ENCODE measurements at regions not wholly inside any gene's neighbourhood (a gene's known extent, or its start where the extent isn't known, plus 50 kb on each side); places are given as distances from the start of the nearest gene placed in this dataset.

DNA sequence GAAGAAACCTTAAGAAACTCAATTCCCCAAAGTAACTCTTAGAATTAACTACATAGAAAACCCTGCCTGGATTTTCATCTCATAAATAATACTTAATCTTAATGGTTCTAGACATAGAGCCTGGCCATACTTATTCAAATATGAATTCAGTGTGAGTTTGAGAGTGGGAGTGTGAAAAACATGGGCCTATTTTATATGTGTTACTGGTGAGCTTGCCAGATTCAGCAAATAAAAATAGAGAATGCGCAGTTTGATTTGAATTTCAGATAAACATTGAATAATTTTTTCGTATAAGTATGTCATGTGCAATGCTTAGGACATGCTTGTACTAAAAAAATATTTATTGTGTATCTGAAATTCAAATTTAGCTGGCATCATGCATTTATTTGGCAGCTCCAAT is 473.9 kb upstream of the FZD8 start:
- Histone ChIP-seq H3K27me3 (replicated peaks; ENCODE audit: insufficient read depth, low read depth, low read length, poor library complexity) (no peaks in the 10 kb centered on the region), H3K36me3 (ENCODE audit: insufficient read depth, low read length, poor library complexity, severe bottlenecking) (no peaks in the 10 kb centered on the region), H3K4me1 (ENCODE audit: insufficient read depth, low read length, poor library complexity, severe bottlenecking) (no peaks in the 10 kb centered on the region), H3K27ac (ENCODE audit: low read depth, low read length, poor library complexity, severe bottlenecking) (no peak overlapping the region), H3K9me3 (ENCODE audit: low read depth, low read length, poor library complexity, severe bottlenecking) (no peaks in the 10 kb centered on the region), H3K4me3 (ENCODE audit: low read depth, low read length, poor library complexity, severe bottlenecking) (no peak overlapping the region)
- CTCF ChIA-PET = no interaction called here
- no peak for DNase-seq (ENCODE audit: low spot score)
- no peak for TF ChIP-seq CTCF (conservative IDR thresholded peaks at IDR 0.05; ENCODE audit: low read depth, low read length)
- TF ChIP-seq EZH2 (IDR thresholded peaks at IDR 0.05; ENCODE audit: borderline replicate concordance, low read depth, low read length, poor library complexity, severe bottlenecking) = no peak
- POLR2A ChIA-PET (ENCODE audit: low non-redundant PET) = no interaction called here
- no TSS peak for BruUV-seq (replicated peaks)
- intact Hi-C loops (cut with micrococcal nuclease; ENCODE audit: unreplicated experiment) = no loop called here

DNA sequence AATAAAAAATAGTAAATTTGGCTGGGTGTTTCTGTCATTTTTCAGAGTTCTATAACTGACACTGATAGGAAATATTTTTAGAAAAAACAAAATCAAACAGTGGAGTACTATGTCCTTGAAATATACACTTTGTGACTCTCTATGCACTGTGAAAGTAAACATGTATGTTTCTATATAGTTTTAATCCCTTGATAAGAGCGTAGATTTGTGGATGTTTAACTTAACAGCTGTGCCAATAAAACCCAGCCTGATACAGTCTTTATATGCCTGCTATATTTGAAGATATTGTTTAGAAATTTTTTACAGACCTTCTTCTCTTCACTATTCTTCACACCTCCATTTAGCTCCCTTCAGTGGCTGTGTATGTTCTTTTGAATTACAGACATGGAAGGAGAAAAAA is 473.3 kb upstream of the FZD8 start:
- Histone ChIP-seq H3K27me3 (replicated peaks; ENCODE audit: insufficient read depth, low read depth, low read length, poor library complexity) (no peaks in the 10 kb centered on the region), H3K4me1 (ENCODE audit: insufficient read depth, low read length, poor library complexity, severe bottlenecking) (no peaks in the 10 kb centered on the region), H3K9me3 (ENCODE audit: low read depth, low read length, poor library complexity, severe bottlenecking) (no peaks in the 10 kb centered on the region), H3K4me3 (ENCODE audit: low read depth, low read length, poor library complexity, severe bottlenecking) (no peak overlapping the region), H3K36me3 (ENCODE audit: insufficient read depth, low read length, poor library complexity, severe bottlenecking) (no peaks in the 10 kb centered on the region), H3K27ac (ENCODE audit: low read depth, low read length, poor library complexity, severe bottlenecking) (no peak overlapping the region)
- no peak for DNase-seq (ENCODE audit: low spot score)
- TF ChIP-seq EZH2 (IDR thresholded peaks at IDR 0.05; ENCODE audit: borderline replicate concordance, low read depth, low read length, poor library complexity, severe bottlenecking) (no peak), CTCF (conservative IDR thresholded peaks at IDR 0.05; ENCODE audit: low read depth, low read length) (no peak)
- no TSS peak for BruUV-seq (replicated peaks)
- intact Hi-C loops (cut with micrococcal nuclease; ENCODE audit: unreplicated experiment) = no loop called here
- ChIA-PET CTCF (no interaction called here), POLR2A (ENCODE audit: low non-redundant PET) (no interaction called here)

GRCh38 chr10:36114913-36115312 is 472.8 kb upstream of the FZD8 start:
- Histone ChIP-seq H3K4me3 (ENCODE audit: low read depth, low read length, poor library complexity, severe bottlenecking) (no peak overlapping the region), H3K36me3 (ENCODE audit: insufficient read depth, low read length, poor library complexity, severe bottlenecking) (no peaks in the 10 kb centered on the region), H3K4me1 (ENCODE audit: insufficient read depth, low read length, poor library complexity, severe bottlenecking) (no peaks in the 10 kb centered on the region), H3K9me3 (ENCODE audit: low read depth, low read length, poor library complexity, severe bottlenecking) (no peaks in the 10 kb centered on the region), H3K27ac (ENCODE audit: low read depth, low read length, poor library complexity, severe bottlenecking) (no peak overlapping the region), H3K27me3 (replicated peaks; ENCODE audit: insufficient read depth, low read depth, low read length, poor library complexity) (no peaks in the 10 kb centered on the region)
- BruUV-seq (replicated peaks) = no TSS peak
- intact Hi-C loops (cut with micrococcal nuclease; ENCODE audit: unreplicated experiment) = no loop called here
- TF ChIP-seq CTCF (conservative IDR thresholded peaks at IDR 0.05; ENCODE audit: low read depth, low read length) (no peak), EZH2 (IDR thresholded peaks at IDR 0.05; ENCODE audit: borderline replicate concordance, low read depth, low read length, poor library complexity, severe bottlenecking) (no peak)
- POLR2A ChIA-PET (ENCODE audit: low non-redundant PET) = no interaction called here
- CTCF ChIA-PET = no interaction called here
- DNase-seq (ENCODE audit: low spot score) = no peak

Measured in A673 (cell line).